ENCODE measurements at regions not wholly inside any gene's neighbourhood (a gene's known extent, or its start where the extent isn't known, plus 50 kb on each side); places are given as distances from the start of the nearest gene placed in this dataset.

GRCh38 chr18:55647331-55647730 lies 59.3 kb upstream of the TCF4 start:
- TF ChIP-seq CTCF (IDR thresholded peaks at IDR 0.05; ENCODE audit: insufficient read depth in 1 of 2, low read depth in 1 of 2, low read length in 1 of 2, severe bottlenecking in 1 of 2, unreplicated experiment in 1 of 2) = no peak
- Mint-ChIP-seq H3K36me3 (ENCODE audit: insufficient read depth, unreplicated experiment) (no peaks in the 10 kb centered on the region), H3K9me3 (ENCODE audit: unreplicated experiment) (no peaks in the 10 kb centered on the region), H3K27me3 (ENCODE audit: insufficient read depth, unreplicated experiment) (no peaks in the 10 kb centered on the region), H3K27ac (ENCODE audit: unreplicated experiment) (no peak overlapping the region), H3K4me3 (ENCODE audit: unreplicated experiment) (no peak overlapping the region), H3K4me1 (ENCODE audit: low read depth, unreplicated experiment) (no peaks in the 10 kb centered on the region)
- H3K27me3 ChIP-seq (replicated peaks; ENCODE audit: control insufficient read depth, insufficient read depth, low read length) = no peaks in the 10 kb centered on the region
- intact Hi-C loops (cut with micrococcal nuclease; ENCODE audit: unreplicated experiment) = no loop called here
- H3K9me3 ChIP-seq = no peaks in the 10 kb centered on the region
- H3K36me3 ChIP-seq (ENCODE audit: control insufficient read depth, insufficient read depth, low read length) = no peaks in the 10 kb centered on the region
- BruUV-seq (replicated peaks) = no TSS peak
- H3K4me3 ChIP-seq (ENCODE audit: low read depth, low read length) = no peak overlapping the region
- ChIA-PET CTCF (no interaction called here), POLR2A (no interaction called here)
- DNase-seq = no peak
- no peaks in the 10 kb centered on the region for H3K4me1 ChIP-seq

- Histone ChIP-seq H3K4me3 (ENCODE audit: low read depth, low read length) (no peak overlapping the region), H3K36me3 (ENCODE audit: control insufficient read depth, insufficient read depth, low read length) (no peaks in the 10 kb centered on the region), H3K27me3 (replicated peaks; ENCODE audit: control insufficient read depth, insufficient read depth, low read length) (no peaks in the 10 kb centered on the region), H3K4me1 (no peaks in the 10 kb centered on the region), H3K9me3 (no peaks in the 10 kb centered on the region)
- ChIA-PET POLR2A (no interaction called here), CTCF (no interaction called here)
- TF ChIP-seq CTCF (IDR thresholded peaks at IDR 0.05; ENCODE audit: insufficient read depth in 1 of 2, low read depth in 1 of 2, low read length in 1 of 2, severe bottlenecking in 1 of 2, unreplicated experiment in 1 of 2) = no peak
- intact Hi-C loops (cut with micrococcal nuclease; ENCODE audit: unreplicated experiment) = no loop called here
- Mint-ChIP-seq H3K4me1 (ENCODE audit: low read depth, unreplicated experiment) (peaks cover 7% of the 10 kb centered on the region), H3K9me3 (ENCODE audit: unreplicated experiment) (peaks cover 19% of the 10 kb centered on the region), H3K27ac (ENCODE audit: unreplicated experiment) (no peak overlapping the region), H3K36me3 (ENCODE audit: insufficient read depth, unreplicated experiment) (no peaks in the 10 kb centered on the region), H3K4me3 (ENCODE audit: unreplicated experiment) (no peak overlapping the region), H3K27me3 (ENCODE audit: insufficient read depth, unreplicated experiment) (no peaks in the 10 kb centered on the region)
- DNase-seq = no peak
- BruUV-seq (replicated peaks) = no TSS peak
Observed at GRCh38 chr18:55642191-55642590, 54.2 kb upstream of the TCF4 start.

GRCh38 chr18:55641486-55641885 lies 53.5 kb upstream of the TCF4 start:
- no peak for DNase-seq
- peaks cover 5% of the 10 kb centered on the region; the same call in 1 of the 2 replicates for H3K4me1 ChIP-seq
- Mint-ChIP-seq H3K4me1 (ENCODE audit: low read depth, unreplicated experiment) (peaks cover 7% of the 10 kb centered on the region), H3K36me3 (ENCODE audit: insufficient read depth, unreplicated experiment) (no peaks in the 10 kb centered on the region), H3K27me3 (ENCODE audit: insufficient read depth, unreplicated experiment) (no peaks in the 10 kb centered on the region), H3K4me3 (ENCODE audit: unreplicated experiment) (no peak overlapping the region), H3K27ac (ENCODE audit: unreplicated experiment) (no peak overlapping the region), H3K9me3 (ENCODE audit: unreplicated experiment) (peaks cover 19% of the 10 kb centered on the region)
- H3K9me3 ChIP-seq = no peaks in the 10 kb centered on the region
- ChIA-PET POLR2A (no interaction called here), CTCF (no interaction called here)
- no TSS peak for BruUV-seq (replicated peaks)
- no peak overlapping the region for H3K4me3 ChIP-seq (ENCODE audit: low read depth, low read length)
- no peaks in the 10 kb centered on the region for H3K27me3 ChIP-seq (replicated peaks; ENCODE audit: control insufficient read depth, insufficient read depth, low read length)
- no peak for TF ChIP-seq CTCF (IDR thresholded peaks at IDR 0.05; ENCODE audit: insufficient read depth in 1 of 2, low read depth in 1 of 2, low read length in 1 of 2, severe bottlenecking in 1 of 2, unreplicated experiment in 1 of 2)
- intact Hi-C loops (cut with micrococcal nuclease; ENCODE audit: unreplicated experiment) = no loop called here
- no peaks in the 10 kb centered on the region for H3K36me3 ChIP-seq (ENCODE audit: control insufficient read depth, insufficient read depth, low read length)

Measured in Caco-2 (cell line).